SK-N-SH (cell line): ENCODE measurements at regions not wholly inside any gene's neighbourhood (a gene's known extent, or its start where the extent isn't known, plus 50 kb on each side); places are given as distances from the start of the nearest gene placed in this dataset.

Source experiments
- CTCF ChIA-PET: fragments of 300-600, 350-600 bp; formaldehyde crosslinking; extraction: SDS; loops from one replicate; lab custom pipeline; 2021; lab: Yijun Ruan, JAX
- POLR2A ChIA-PET: fragments of 350-600 bp; sonication (Branson Sonifier 250); formaldehyde crosslinking; extraction: SDS; loops from one replicate; lab custom pipeline; 2020; ENCODE audit warnings: antibody characterized with exemption, inconsistent platforms; lab: Yijun Ruan, JAX
- DNase-seq: peaks from one replicate; pipeline ENCODE4 v3.0.0; 2012
- H2AFZ ChIP-seq: fragments of 200-600 bp; sonication (generic); 2 replicates; pipeline ENCODE4 v1.8.1; 2016; ENCODE audit warnings: antibody characterized with exemption, mild to moderate bottlenecking, low read depth
- H3F3A ChIP-seq: fragments of 200-600 bp; sonication (generic); replicated peaks from 2 replicates; pipeline ENCODE3; 2016; ENCODE audit warnings: antibody characterized with exemption, mild to moderate bottlenecking; ENCODE audit not compliant: insufficient read depth
- H3K27ac ChIP-seq, 2 experiments: fragments of 200-500 bp in 1 of 2; fragments of 200-600 bp in 1 of 2; sonication (Bioruptor generic) in 1 of 2; sonication (generic), shearing (Covaris generic) in 1 of 2; 2 replicates each; pipeline versions ENCODE4 v1.5.1 to v1.6.1; 2014 to 2016; ENCODE audit warnings: low read depth in 2 of 2, inconsistent platforms in 1 of 2, low read length in 1 of 2, mild to moderate bottlenecking in 1 of 2, mixed read lengths in 1 of 2
- H3K27me3 ChIP-seq: fragments of 200-600 bp; sonication (generic), shearing (Covaris generic); 2 replicates; pipeline ENCODE4 v1.6.1; 2016; ENCODE audit warnings: mixed run types; ENCODE audit not compliant: insufficient read depth
- H3K36me3 ChIP-seq, 2 experiments: fragments of 200-500 bp in 1 of 2; fragments of 200-600 bp in 1 of 2; sonication (Bioruptor generic) in 1 of 2; sonication (generic) in 1 of 2; replicated peaks in 1 of 2; 2 replicates each; pipeline versions ENCODE3 to v1.5.1; 2014 to 2016; ENCODE audit warnings: low read length in 1 of 2, mild to moderate bottlenecking in 1 of 2; ENCODE audit not compliant: insufficient read depth in 2 of 2, control insufficient read depth in 1 of 2
- H3K4me1 ChIP-seq, 2 experiments: fragments of 200-500 bp in 1 of 2; fragments of 200-600 bp in 1 of 2; sonication (Bioruptor generic) in 1 of 2; sonication (generic), shearing (Covaris generic) in 1 of 2; 2 replicates each; pipeline versions ENCODE4 v1.5.1 to v1.6.1; 2014 to 2016; ENCODE audit warnings: low read depth in 1 of 2, low read length in 1 of 2, mixed run types in 1 of 2; ENCODE audit not compliant: insufficient read depth in 2 of 2, control insufficient read depth in 1 of 2
- H3K4me2 ChIP-seq: fragments of 200-600 bp; sonication (generic), shearing (Covaris generic); 2 replicates; pipeline ENCODE4 v1.6.1; 2017; ENCODE audit warnings: mixed run types
- H3K4me3 ChIP-seq, 2 experiments: fragments of 200-500 bp in 1 of 2; fragments of 200-600 bp in 1 of 2; sonication (Bioruptor generic) in 1 of 2; sonication (generic), shearing (Covaris generic) in 1 of 2; 2 replicates each; pipeline versions ENCODE4 v1.5.1 to v1.8.1; 2014 to 2016; ENCODE audit warnings: low read depth in 2 of 2, inconsistent platforms in 1 of 2, low read length in 1 of 2, mild to moderate bottlenecking in 1 of 2, mixed read lengths in 1 of 2, moderate library complexity in 1 of 2
- H3K79me2 ChIP-seq: fragments of 200-600 bp; sonication (generic); 2 replicates; pipeline ENCODE4 v1.8.1; 2017; ENCODE audit warnings: mild to moderate bottlenecking; ENCODE audit not compliant: insufficient read depth
- H3K9ac ChIP-seq: fragments of 200-600 bp; sonication (generic); 2 replicates; pipeline ENCODE4 v1.6.1; 2017; ENCODE audit warnings: mixed run types
- H3K9me2 ChIP-seq: fragments of 200-600 bp; sonication (generic); 2 replicates; pipeline ENCODE4 v1.6.1; 2017; ENCODE audit warnings: mixed run types
- H3K9me3 ChIP-seq: fragments of 200-600 bp; sonication (generic); 2 replicates; pipeline ENCODE4 v1.6.1; 2017; ENCODE audit warnings: mixed run types, mild to moderate bottlenecking, moderate library complexity
- H4K20me1 ChIP-seq: fragments of 200-600 bp; sonication (generic); 2 replicates; pipeline ENCODE4 v1.6.1; 2017; ENCODE audit warnings: mild to moderate bottlenecking, mixed run types; ENCODE audit not compliant: insufficient read depth
- ELF1 ChIP-seq: IDR thresholded peaks from 2 replicates; pipeline ENCODE4 v1.4.0; 2012
- EZH2phosphoT487 ChIP-seq: fragments of 200-600 bp; sonication (generic); IDR thresholded peaks from 2 replicates; pipeline ENCODE4 v1.6.1; 2017; ENCODE audit warnings: low read depth, mixed run types, mild to moderate bottlenecking, antibody characterized with exemption, moderate library complexity, borderline replicate concordance
- GABPA ChIP-seq: IDR thresholded peaks from 2 replicates; pipeline ENCODE4 v1.4.0; 2012; ENCODE audit warnings: low read depth, mild to moderate bottlenecking
- GATA2 ChIP-seq: sonication (generic); formaldehyde crosslinking; IDR thresholded peaks from 2 replicates; pipeline ENCODE4 v1.5.0; 2020; ENCODE audit warnings: mild to moderate bottlenecking, missing genetic modification reagents
- JUND ChIP-seq: IDR thresholded peaks from 2 replicates; pipeline ENCODE4 v1.4.0; 2012
- MXI1 ChIP-seq: IDR thresholded peaks from 2 replicates; pipeline ENCODE4 v1.6.1; 2012; ENCODE audit warnings: mild to moderate bottlenecking, low read depth, low read length, improper control_type of control experiment
- NRF1 ChIP-seq: IDR thresholded peaks from 2 replicates; pipeline ENCODE4 v1.6.1; 2012; ENCODE audit warnings: low read depth, mild to moderate bottlenecking, low read length
- POLR2AphosphoS5 ChIP-seq: IDR thresholded peaks from 2 replicates; pipeline ENCODE4 v1.6.1; 2012; ENCODE audit warnings: low read depth, low read length
- RFX5 ChIP-seq: IDR thresholded peaks from 2 replicates; pipeline ENCODE4 v1.6.1; 2012; ENCODE audit warnings: mild to moderate bottlenecking, improper control_type of control experiment, low read length
- SIN3A ChIP-seq: IDR thresholded peaks from 2 replicates; pipeline ENCODE4 v1.6.1; 2012; ENCODE audit warnings: low read depth, mild to moderate bottlenecking, low read length, moderate library complexity, borderline replicate concordance
- TCF12 ChIP-seq: IDR thresholded peaks from 2 replicates; pipeline ENCODE4 v1.4.0; 2012
- YY1 ChIP-seq: IDR thresholded peaks from 2 replicates; pipeline ENCODE4 v1.4.0; 2012; ENCODE audit warnings: low read depth, mild to moderate bottlenecking
- WGBS: methylation state at CpG from one replicate; pipeline ENCODE4 v1.1.6; 2017; ENCODE audit warnings: low lambda C conversion rate; 5-methylcytosine and 5-hydroxymethylcytosine counted together
- TF ChIP-seq, protein P1 (sequence below): IDR thresholded peaks from 2 replicates; pipeline ENCODE4 v1.4.0; 2012; ENCODE audit warnings: low read depth, borderline replicate concordance
- TF ChIP-seq, protein P2 (sequence below): IDR thresholded peaks from 2 replicates; pipeline ENCODE4 v1.4.0; 2012; ENCODE audit warnings: low read depth, borderline replicate concordance
- TF ChIP-seq, protein P3 (sequence below): fragments of 150-350 bp; IDR thresholded peaks from 2 replicates; pipeline ENCODE4 v1.6.1; 2016; ENCODE audit warnings: mild to moderate bottlenecking, low read depth, low read length
- TF ChIP-seq, protein P4 (sequence below): fragments of 200-600 bp; sonication (generic); IDR thresholded peaks from 2 replicates; pipeline ENCODE4 v1.6.1; 2017; ENCODE audit warnings: antibody characterized with exemption, mild to moderate bottlenecking, moderate library complexity
- TF ChIP-seq, protein P5 (sequence below): fragments of 150-350 bp; IDR thresholded peaks from 2 replicates; pipeline ENCODE4 v1.6.1; 2017; ENCODE audit warnings: antibody characterized with exemption, low read length, low read depth, borderline replicate concordance
- TF ChIP-seq, protein P6 (sequence below): IDR thresholded peaks from 2 replicates; pipeline ENCODE4; 2012

DNA sequence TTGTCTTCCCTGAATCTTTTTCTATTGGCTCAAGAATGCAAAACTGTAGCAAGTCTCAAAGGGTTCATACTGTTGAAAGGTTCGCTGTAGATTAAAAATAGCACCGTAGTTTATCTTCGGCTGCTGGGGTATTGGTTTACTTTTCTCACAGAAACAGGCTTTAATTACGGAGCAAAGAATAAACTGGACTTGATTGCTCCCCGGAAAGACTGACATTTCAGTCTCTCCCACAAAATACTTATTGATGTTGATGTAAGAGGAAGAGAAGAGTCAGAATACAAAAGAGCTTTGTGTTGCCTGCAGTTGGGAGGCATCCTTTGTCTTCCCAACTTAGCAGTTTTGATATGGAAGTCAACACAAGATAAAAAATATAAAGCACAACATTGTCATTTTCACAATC lies 183.9 kb upstream of the DMAC1 start:
- Histone ChIP-seq H4K20me1 (no peaks in the 10 kb centered on the region), H3F3A (no peaks in the 10 kb centered on the region), H3K9me3 (no peaks in the 10 kb centered on the region), H3K9ac (no peak overlapping the region), H3K4me1 (peaks cover 0 to 8% of the 10 kb centered on the region in 2 experiments; a peak in 2 of 4 replicates), H3K79me2 (no peaks in the 10 kb centered on the region), H3K4me2 (no peak overlapping the region), H3K4me3 (no peak overlapping the region), H3K9me2 (no peaks in the 10 kb centered on the region), H3K27me3 (no peaks in the 10 kb centered on the region), H3K36me3 (no peaks in the 10 kb centered on the region), H2AFZ (no peak overlapping the region), H3K27ac (no peak overlapping the region)
- TF ChIP-seq POLR2AphosphoS5 (no peak), JUND (no peak), EZH2phosphoT487 (no peak), TCF12 (no peak), GATA2 (CRISPR knock-in tag) (no peak), MXI1 (no peak), ELF1 (no peak), YY1 (no peak), SIN3A (no peak), RFX5 (no peak), NRF1 (no peak), GABPA (no peak)
- TF ChIP-seq, protein P1, sequence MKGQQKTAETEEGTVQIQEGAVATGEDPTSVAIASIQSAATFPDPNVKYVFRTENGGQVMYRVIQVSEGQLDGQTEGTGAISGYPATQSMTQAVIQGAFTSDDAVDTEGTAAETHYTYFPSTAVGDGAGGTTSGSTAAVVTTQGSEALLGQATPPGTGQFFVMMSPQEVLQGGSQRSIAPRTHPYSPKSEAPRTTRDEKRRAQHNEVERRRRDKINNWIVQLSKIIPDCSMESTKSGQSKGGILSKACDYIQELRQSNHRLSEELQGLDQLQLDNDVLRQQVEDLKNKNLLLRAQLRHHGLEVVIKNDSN: no peak
- TF ChIP-seq, protein P2, sequence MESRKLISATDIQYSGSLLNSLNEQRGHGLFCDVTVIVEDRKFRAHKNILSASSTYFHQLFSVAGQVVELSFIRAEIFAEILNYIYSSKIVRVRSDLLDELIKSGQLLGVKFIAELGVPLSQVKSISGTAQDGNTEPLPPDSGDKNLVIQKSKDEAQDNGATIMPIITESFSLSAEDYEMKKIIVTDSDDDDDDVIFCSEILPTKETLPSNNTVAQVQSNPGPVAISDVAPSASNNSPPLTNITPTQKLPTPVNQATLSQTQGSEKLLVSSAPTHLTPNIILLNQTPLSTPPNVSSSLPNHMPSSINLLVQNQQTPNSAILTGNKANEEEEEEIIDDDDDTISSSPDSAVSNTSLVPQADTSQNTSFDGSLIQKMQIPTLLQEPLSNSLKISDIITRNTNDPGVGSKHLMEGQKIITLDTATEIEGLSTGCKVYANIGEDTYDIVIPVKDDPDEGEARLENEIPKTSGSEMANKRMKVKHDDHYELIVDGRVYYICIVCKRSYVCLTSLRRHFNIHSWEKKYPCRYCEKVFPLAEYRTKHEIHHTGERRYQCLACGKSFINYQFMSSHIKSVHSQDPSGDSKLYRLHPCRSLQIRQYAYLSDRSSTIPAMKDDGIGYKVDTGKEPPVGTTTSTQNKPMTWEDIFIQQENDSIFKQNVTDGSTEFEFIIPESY: no peak
- TF ChIP-seq, protein P3, sequence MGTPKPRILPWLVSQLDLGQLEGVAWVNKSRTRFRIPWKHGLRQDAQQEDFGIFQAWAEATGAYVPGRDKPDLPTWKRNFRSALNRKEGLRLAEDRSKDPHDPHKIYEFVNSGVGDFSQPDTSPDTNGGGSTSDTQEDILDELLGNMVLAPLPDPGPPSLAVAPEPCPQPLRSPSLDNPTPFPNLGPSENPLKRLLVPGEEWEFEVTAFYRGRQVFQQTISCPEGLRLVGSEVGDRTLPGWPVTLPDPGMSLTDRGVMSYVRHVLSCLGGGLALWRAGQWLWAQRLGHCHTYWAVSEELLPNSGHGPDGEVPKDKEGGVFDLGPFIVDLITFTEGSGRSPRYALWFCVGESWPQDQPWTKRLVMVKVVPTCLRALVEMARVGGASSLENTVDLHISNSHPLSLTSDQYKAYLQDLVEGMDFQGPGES: no peak
- TF ChIP-seq, protein P4, sequence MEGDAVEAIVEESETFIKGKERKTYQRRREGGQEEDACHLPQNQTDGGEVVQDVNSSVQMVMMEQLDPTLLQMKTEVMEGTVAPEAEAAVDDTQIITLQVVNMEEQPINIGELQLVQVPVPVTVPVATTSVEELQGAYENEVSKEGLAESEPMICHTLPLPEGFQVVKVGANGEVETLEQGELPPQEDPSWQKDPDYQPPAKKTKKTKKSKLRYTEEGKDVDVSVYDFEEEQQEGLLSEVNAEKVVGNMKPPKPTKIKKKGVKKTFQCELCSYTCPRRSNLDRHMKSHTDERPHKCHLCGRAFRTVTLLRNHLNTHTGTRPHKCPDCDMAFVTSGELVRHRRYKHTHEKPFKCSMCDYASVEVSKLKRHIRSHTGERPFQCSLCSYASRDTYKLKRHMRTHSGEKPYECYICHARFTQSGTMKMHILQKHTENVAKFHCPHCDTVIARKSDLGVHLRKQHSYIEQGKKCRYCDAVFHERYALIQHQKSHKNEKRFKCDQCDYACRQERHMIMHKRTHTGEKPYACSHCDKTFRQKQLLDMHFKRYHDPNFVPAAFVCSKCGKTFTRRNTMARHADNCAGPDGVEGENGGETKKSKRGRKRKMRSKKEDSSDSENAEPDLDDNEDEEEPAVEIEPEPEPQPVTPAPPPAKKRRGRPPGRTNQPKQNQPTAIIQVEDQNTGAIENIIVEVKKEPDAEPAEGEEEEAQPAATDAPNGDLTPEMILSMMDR: no peak
- TF ChIP-seq, protein P5, sequence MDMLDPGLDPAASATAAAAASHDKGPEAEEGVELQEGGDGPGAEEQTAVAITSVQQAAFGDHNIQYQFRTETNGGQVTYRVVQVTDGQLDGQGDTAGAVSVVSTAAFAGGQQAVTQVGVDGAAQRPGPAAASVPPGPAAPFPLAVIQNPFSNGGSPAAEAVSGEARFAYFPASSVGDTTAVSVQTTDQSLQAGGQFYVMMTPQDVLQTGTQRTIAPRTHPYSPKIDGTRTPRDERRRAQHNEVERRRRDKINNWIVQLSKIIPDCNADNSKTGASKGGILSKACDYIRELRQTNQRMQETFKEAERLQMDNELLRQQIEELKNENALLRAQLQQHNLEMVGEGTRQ: no peak
- TF ChIP-seq, protein P6, sequence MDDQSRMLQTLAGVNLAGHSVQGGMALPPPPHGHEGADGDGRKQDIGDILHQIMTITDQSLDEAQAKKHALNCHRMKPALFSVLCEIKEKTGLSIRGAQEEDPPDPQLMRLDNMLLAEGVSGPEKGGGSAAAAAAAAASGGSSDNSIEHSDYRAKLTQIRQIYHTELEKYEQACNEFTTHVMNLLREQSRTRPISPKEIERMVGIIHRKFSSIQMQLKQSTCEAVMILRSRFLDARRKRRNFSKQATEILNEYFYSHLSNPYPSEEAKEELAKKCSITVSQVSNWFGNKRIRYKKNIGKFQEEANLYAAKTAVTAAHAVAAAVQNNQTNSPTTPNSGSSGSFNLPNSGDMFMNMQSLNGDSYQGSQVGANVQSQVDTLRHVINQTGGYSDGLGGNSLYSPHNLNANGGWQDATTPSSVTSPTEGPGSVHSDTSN: no peak
- CTCF ChIA-PET: no interaction called here
- WGBS: 54% methylated on average over 5 of the region's 5 CpGs
- POLR2A ChIA-PET: no interaction called here
- DNase-seq: no peak
